Sigmoid colon (tissue), 6 donors: ENCODE measurements at regions not wholly inside any gene's neighbourhood (a gene's known extent, or its start where the extent isn't known, plus 50 kb on each side); places are given as distances from the start of the nearest gene placed in this dataset.

Experiments
- DNase-seq: peaks from one replicate; pipeline ENCODE4 v3.0.0-alpha.2; 2019
- H3K27ac ChIP-seq, 4 donors: fragments of 200-600 bp; sonication (generic); one replicate each; pipeline ENCODE4 v1.5.1; 2016 to 2019; ENCODE audit warnings: mild to moderate bottlenecking in 1 of 4
- H3K27me3 ChIP-seq, 3 donors: fragments of 200-600 bp; sonication (generic); one replicate each; pipeline ENCODE4 v1.5.1; 2019; ENCODE audit warnings: mild to moderate bottlenecking in 1 of 3
- H3K36me3 ChIP-seq, 4 donors: fragments of 200-600 bp; sonication (generic); one replicate each; pipeline ENCODE4 v1.5.1; 2016 to 2019
- H3K4me1 ChIP-seq, 4 donors: fragments of 200-600 bp; sonication (generic); one replicate each; pipeline ENCODE4 v1.5.1; 2017 to 2019
- H3K4me3 ChIP-seq, 4 donors: fragments of 200-600 bp; sonication (generic); one replicate each; pipeline ENCODE4 v1.5.1; 2017 to 2019; ENCODE audit warnings: mild to moderate bottlenecking in 2 of 4, moderate library complexity in 1 of 4
- H3K9me3 ChIP-seq, 4 donors: fragments of 200-600 bp in 3 of 4; sonication (generic) in 3 of 4; one replicate each; pipeline versions ENCODE4 v1.5.1 to v1.6.1; 2013 to 2019
- EP300 ChIP-seq, 4 donors: sonication (generic); formaldehyde crosslinking; IDR thresholded peaks; one replicate each; pipeline ENCODE4 v1.6.1; 2017; ENCODE audit warnings: antibody characterized with exemption in 4 of 4
- POLR2A ChIP-seq, 2 donors: fragments of 450-650 bp; IDR thresholded peaks; one replicate each; pipeline ENCODE4 v1.6.1; 2016; ENCODE audit warnings: antibody characterized with exemption in 2 of 2, mild to moderate bottlenecking in 2 of 2, moderate library complexity in 2 of 2
- POLR2AphosphoS5 ChIP-seq, 4 donors: sonication (generic); formaldehyde crosslinking; IDR thresholded peaks; one replicate each; pipeline ENCODE4 v1.6.1; 2017; ENCODE audit warnings: antibody characterized with exemption in 4 of 4
- WGBS, 2 donors: extraction: QIAGEN DNeasy Blood & Tissue Kit; methylation state at CpG; one replicate each; pipeline ENCODE4 v1.1.7; 2013; 5-methylcytosine and 5-hydroxymethylcytosine counted together
- intact Hi-C: fragments of 100-400 bp; cut with DNase I; formaldehyde crosslinking; loops from one replicate; pipeline ENCODE4 v1.15.1; 2023
- TF ChIP-seq, protein P1 (sequence below), 4 experiments: fragments of 450-650 bp in 3 of 4; fragments of 200-600 bp in 1 of 4; IDR thresholded peaks; one replicate each; pipeline ENCODE4 v1.5.1; 2016 to 2019; ENCODE audit warnings: antibody characterized with exemption in 4 of 4, mild to moderate bottlenecking in 3 of 4, moderate library complexity in 2 of 4
- donor health status: healthy with polysubstance abuse.
- donor health status: healthy.

DNA sequence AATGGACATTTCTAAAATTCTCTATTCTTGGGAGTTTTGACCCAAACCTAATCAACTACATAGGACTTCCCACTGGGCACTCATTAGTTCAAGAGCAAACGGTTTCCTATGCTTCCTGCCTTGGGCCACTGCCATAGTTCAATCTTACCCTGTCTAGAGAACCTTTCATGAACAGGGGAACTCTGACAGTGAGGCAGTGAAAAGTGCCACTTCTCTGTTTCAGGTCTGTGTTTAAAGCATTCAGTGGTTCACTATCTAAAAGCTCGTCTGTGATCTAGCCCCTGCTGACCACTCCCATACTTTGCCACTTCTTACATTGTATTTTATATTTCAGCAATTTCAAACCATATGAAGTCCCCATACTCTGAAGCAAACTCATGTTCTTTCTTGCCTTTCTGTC lies 122.7 kb upstream of the IGF1 start:
- intact Hi-C loops: no loop called here
- DNase-seq: no peak
- TF ChIP-seq EP300 (IDR thresholded peaks at IDR 0.05): no peak
- TF ChIP-seq, protein P1, sequence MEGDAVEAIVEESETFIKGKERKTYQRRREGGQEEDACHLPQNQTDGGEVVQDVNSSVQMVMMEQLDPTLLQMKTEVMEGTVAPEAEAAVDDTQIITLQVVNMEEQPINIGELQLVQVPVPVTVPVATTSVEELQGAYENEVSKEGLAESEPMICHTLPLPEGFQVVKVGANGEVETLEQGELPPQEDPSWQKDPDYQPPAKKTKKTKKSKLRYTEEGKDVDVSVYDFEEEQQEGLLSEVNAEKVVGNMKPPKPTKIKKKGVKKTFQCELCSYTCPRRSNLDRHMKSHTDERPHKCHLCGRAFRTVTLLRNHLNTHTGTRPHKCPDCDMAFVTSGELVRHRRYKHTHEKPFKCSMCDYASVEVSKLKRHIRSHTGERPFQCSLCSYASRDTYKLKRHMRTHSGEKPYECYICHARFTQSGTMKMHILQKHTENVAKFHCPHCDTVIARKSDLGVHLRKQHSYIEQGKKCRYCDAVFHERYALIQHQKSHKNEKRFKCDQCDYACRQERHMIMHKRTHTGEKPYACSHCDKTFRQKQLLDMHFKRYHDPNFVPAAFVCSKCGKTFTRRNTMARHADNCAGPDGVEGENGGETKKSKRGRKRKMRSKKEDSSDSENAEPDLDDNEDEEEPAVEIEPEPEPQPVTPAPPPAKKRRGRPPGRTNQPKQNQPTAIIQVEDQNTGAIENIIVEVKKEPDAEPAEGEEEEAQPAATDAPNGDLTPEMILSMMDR (IDR thresholded peaks at IDR 0.05): no peak
- TF ChIP-seq POLR2A (IDR thresholded peaks at IDR 0.05): no peak
- no peak for TF ChIP-seq POLR2AphosphoS5 (IDR thresholded peaks at IDR 0.05)
- Histone ChIP-seq H3K27me3 (no peaks in the 10 kb centered on the region), H3K27ac (no peak overlapping the region), H3K36me3 (no peaks in the 10 kb centered on the region), H3K4me1 (no peaks in the 10 kb centered on the region), H3K9me3 (no peaks in the 10 kb centered on the region), H3K4me3 (no peak overlapping the region)
- 27 to 35% methylated on average over 2 of the region's 2 CpGs for WGBS, 2 donors

DNA sequence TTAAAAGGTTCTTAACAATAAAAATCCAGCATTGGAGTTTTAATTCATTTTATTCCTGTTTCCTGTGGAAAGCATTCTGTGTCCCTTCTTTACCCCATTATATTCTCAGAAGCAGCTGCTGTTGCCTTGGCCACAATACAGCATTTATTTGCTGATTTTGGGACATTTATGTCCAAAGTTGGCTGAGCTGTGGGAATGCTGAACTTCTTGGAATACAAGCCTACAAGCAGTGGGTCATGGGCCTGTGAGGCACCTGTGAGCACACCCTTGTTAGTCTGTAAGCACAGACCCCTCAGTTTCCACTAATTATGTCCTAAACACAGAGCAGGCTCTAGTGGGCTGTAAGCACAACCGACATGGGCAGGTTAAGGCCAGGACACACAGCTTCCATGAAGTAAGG lies 122.2 kb upstream of the IGF1 start:
- no peak overlapping the region for H3K4me3 ChIP-seq
- intact Hi-C loops: no loop called here
- H3K9me3 ChIP-seq: no peaks in the 10 kb centered on the region
- no peak overlapping the region for H3K27ac ChIP-seq
- no peaks in the 10 kb centered on the region for H3K27me3 ChIP-seq
- no peaks in the 10 kb centered on the region for H3K36me3 ChIP-seq
- H3K4me1 ChIP-seq: no peaks in the 10 kb centered on the region
- DNase-seq: no peak
- WGBS, 2 donors: 52 to 61% methylated on average over 1 of the region's 1 CpG
- TF ChIP-seq EP300 (IDR thresholded peaks at IDR 0.05) (no peak), POLR2AphosphoS5 (IDR thresholded peaks at IDR 0.05) (no peak)

DNA sequence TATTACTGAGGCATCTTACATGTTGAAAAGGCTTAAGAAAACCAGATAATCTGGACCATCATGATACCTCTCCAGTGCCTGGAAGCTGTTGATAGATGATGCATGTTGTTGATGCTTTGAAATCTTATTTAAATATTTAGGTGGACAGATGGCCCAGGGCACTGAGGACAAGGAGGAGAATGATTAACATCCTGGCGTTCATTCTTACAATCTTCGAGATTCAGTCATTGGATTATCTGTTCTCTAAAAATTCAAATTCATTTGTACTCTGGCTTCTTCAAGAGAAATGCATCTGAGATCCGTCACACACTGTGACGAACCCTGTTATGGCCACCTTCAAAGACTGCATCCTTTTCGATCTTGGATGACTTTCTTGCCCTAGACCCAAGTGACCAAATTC lies 121.3 kb upstream of the IGF1 start:
- Histone ChIP-seq H3K4me3 (no peak overlapping the region), H3K4me1 (no peaks in the 10 kb centered on the region), H3K36me3 (no peaks in the 10 kb centered on the region), H3K27me3 (no peaks in the 10 kb centered on the region), H3K9me3 (no peaks in the 10 kb centered on the region), H3K27ac (no peak overlapping the region)
- 80 to 86% methylated on average over 5 of the region's 5 CpGs for WGBS, 2 donors
- intact Hi-C loops: no loop called here
- TF ChIP-seq EP300 (IDR thresholded peaks at IDR 0.05) (no peak), POLR2AphosphoS5 (IDR thresholded peaks at IDR 0.05) (no peak), POLR2A (IDR thresholded peaks at IDR 0.05) (no peak)
- TF ChIP-seq, protein P1 (IDR thresholded peaks at IDR 0.05): no peak
- DNase-seq: no peak

DNA sequence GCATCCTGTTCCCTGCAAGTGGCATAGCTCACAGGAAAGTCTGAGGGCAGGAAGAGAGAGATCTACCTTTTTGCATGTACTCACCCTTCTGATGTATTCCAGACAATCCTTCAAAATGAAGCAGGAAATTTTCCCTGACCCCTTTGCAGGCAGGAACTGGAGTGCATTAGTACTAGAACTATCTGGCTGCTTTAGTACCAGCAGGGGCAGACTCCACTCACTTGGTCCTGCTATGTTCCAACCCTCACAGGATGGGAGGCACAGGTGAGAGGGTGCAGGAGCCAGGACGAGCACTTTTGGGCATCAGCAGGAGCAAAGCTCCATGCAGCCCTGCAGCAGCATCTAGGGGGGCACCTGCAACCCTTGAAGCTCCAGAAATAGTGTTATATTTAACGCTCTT lies 116.3 kb upstream of the IGF1 start:
- H3K27ac ChIP-seq: no peak overlapping the region
- H3K4me1 ChIP-seq: no peaks in the 10 kb centered on the region
- WGBS, 2 donors: 61 to 80% methylated on average over 2 of the region's 2 CpGs
- no peaks in the 10 kb centered on the region for H3K9me3 ChIP-seq
- no peaks in the 10 kb centered on the region for H3K36me3 ChIP-seq
- TF ChIP-seq EP300 (IDR thresholded peaks at IDR 0.05) (no peak), POLR2A (IDR thresholded peaks at IDR 0.05) (no peak), POLR2AphosphoS5 (IDR thresholded peaks at IDR 0.05) (no peak)
- TF ChIP-seq, protein P1 (IDR thresholded peaks at IDR 0.05): no peak
- no peak overlapping the region for H3K4me3 ChIP-seq
- DNase-seq: no peak
- no peaks in the 10 kb centered on the region for H3K27me3 ChIP-seq
- intact Hi-C loops: no loop called here

DNA sequence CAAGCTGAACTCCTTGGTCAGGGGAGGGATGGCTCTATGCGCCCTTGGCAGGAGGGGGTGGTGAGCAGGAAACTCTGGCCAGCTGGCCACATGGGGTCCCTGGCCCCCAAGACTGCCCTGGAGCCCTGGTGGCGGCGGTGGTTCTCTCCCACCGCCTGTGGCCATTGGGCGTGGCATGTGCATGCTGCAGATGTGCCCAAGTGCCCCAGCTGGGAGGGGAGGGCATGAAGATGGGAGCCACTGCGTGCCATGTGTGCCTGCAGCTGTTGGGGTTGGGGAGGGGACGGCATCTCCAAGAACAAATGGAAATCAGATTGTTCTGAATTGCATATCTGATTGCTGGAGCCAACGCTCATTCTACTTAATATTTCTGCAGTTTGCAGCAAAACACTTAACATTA lies 115.7 kb upstream of the IGF1 start:
- H3K9me3 ChIP-seq: no peaks in the 10 kb centered on the region
- no peaks in the 10 kb centered on the region for H3K4me1 ChIP-seq
- no peaks in the 10 kb centered on the region for H3K36me3 ChIP-seq
- H3K27ac ChIP-seq: no peak overlapping the region
- DNase-seq: no peak
- H3K27me3 ChIP-seq: no peaks in the 10 kb centered on the region
- intact Hi-C loops: no loop called here
- H3K4me3 ChIP-seq: no peak overlapping the region
- no peak for TF ChIP-seq POLR2AphosphoS5 (IDR thresholded peaks at IDR 0.05)
- no peak for TF ChIP-seq EP300 (IDR thresholded peaks at IDR 0.05)
- TF ChIP-seq, protein P1 (IDR thresholded peaks at IDR 0.05): no peak
- TF ChIP-seq POLR2A (IDR thresholded peaks at IDR 0.05): no peak
- WGBS, 2 donors: 83 to 91% methylated on average over 8 of the region's 8 CpGs
